Neural cell (in vitro differentiated cells): ENCODE measurements at regions not wholly inside any gene's neighbourhood (a gene's known extent, or its start where the extent isn't known, plus 50 kb on each side); places are given as distances from the start of the nearest gene placed in this dataset.

ENCODE experiments used
- H2AFZ ChIP-seq: fragments of 200-600, 300-800 bp; sonication (generic), shearing (Covaris generic); 2 replicates; pipeline ENCODE4 v1.6.0; 2014; ENCODE audit warnings: low read depth, mild to moderate bottlenecking, antibody characterized with exemption, low read length, moderate library complexity
- H3F3A ChIP-seq: fragments of 200-600 bp; shearing (Covaris generic); 2 replicates; pipeline ENCODE4 v1.6.1; 2016; ENCODE audit warnings: mild to moderate bottlenecking, moderate library complexity, mixed read lengths, antibody characterized with exemption, low read length; ENCODE audit not compliant: insufficient read depth, poor library complexity, severe bottlenecking
- H3K27ac ChIP-seq: fragments of 200-600, 300-800 bp; sonication (generic), shearing (Covaris generic); 2 replicates; pipeline ENCODE4 v1.5.1; 2014; ENCODE audit warnings: mild to moderate bottlenecking, low read length, moderate library complexity
- H3K27me3 ChIP-seq: fragments of 300-800, 200-600 bp; sonication (generic), shearing (Covaris generic); 2 replicates; pipeline ENCODE4 v1.6.0; 2014; ENCODE audit warnings: mild to moderate bottlenecking, low read depth, low read length, moderate library complexity; ENCODE audit not compliant: insufficient read depth
- H3K36me3 ChIP-seq: fragments of 300-800, 200-600 bp; sonication (generic), shearing (Covaris generic); 2 replicates; pipeline ENCODE4 v1.5.1; 2014; ENCODE audit warnings: mild to moderate bottlenecking, antibody characterized with exemption, low read length, moderate library complexity; ENCODE audit not compliant: insufficient read depth
- H3K4me2 ChIP-seq: fragments of 300-800, 200-600 bp; sonication (generic), shearing (Covaris generic); 2 replicates; pipeline ENCODE4 v1.6.0; 2014; ENCODE audit warnings: mild to moderate bottlenecking, low read length
- H3K4me3 ChIP-seq: fragments of 300-800, 200-600 bp; sonication (generic), shearing (Covaris generic); 2 replicates; pipeline ENCODE4 v1.5.1; 2014; ENCODE audit warnings: mild to moderate bottlenecking, low read length, moderate library complexity
- H3K79me2 ChIP-seq: fragments of 200-600 bp; shearing (Covaris generic); replicated peaks from 2 replicates; pipeline ENCODE4 v1.6.0; 2014; ENCODE audit warnings: mild to moderate bottlenecking, low read length, moderate library complexity; ENCODE audit not compliant: insufficient read depth
- H3K9ac ChIP-seq: fragments of 300-800, 200-600 bp; sonication (generic), shearing (Covaris generic); 2 replicates; pipeline ENCODE4 v1.6.1; 2016; ENCODE audit warnings: mild to moderate bottlenecking, low read length, mixed read lengths
- H3K9me2 ChIP-seq: fragments of 200-600 bp; shearing (Covaris generic); 2 replicates; pipeline ENCODE4 v1.6.1; 2016; ENCODE audit warnings: mild to moderate bottlenecking, low read length, mixed read lengths; ENCODE audit not compliant: insufficient read depth
- H3K9me3 ChIP-seq: fragments of 200-600, 300-800 bp; sonication (generic), shearing (Covaris generic); 2 replicates; pipeline ENCODE4 v1.6.1; 2016; ENCODE audit warnings: mild to moderate bottlenecking, mixed run types, low read length, moderate library complexity, mixed read lengths
- H4K20me1 ChIP-seq: fragments of 200-600 bp; shearing (Covaris generic); 2 replicates; pipeline ENCODE4 v1.6.1; 2016; ENCODE audit warnings: mild to moderate bottlenecking, mixed run types; ENCODE audit not compliant: insufficient read depth
- CTCF ChIP-seq: fragments of 450-650 bp; IDR thresholded peaks from 2 replicates; pipeline ENCODE4 v1.5.1; 2014; ENCODE audit warnings: antibody characterized with exemption, mild to moderate bottlenecking, moderate library complexity; ENCODE audit not compliant: poor library complexity, severe bottlenecking
- EP300 ChIP-seq: fragments of 450-650 bp; conservative IDR thresholded peaks from 2 replicates; pipeline ENCODE4 v1.6.1; 2014; ENCODE audit warnings: antibody characterized with exemption, mild to moderate bottlenecking, moderate library complexity; ENCODE audit not compliant: poor library complexity, severe bottlenecking
- EZH2 ChIP-seq: fragments of 200-600, 300-800 bp; shearing (Covaris generic), sonication (generic); IDR thresholded peaks from 2 replicates; pipeline ENCODE4 v1.6.1; 2014; ENCODE audit warnings: antibody characterized with exemption, low read length, borderline replicate concordance, mild to moderate bottlenecking; ENCODE audit not compliant: insufficient read depth, poor library complexity, severe bottlenecking
- MXI1 ChIP-seq: fragments of 450-650 bp; conservative IDR thresholded peaks from 2 replicates; pipeline ENCODE4 v1.6.1; 2014; ENCODE audit warnings: antibody characterized with exemption, mild to moderate bottlenecking; ENCODE audit not compliant: poor library complexity, severe bottlenecking
- POLR2AphosphoS5 ChIP-seq: IDR thresholded peaks from 2 replicates; pipeline ENCODE4 v1.6.1; 2012
- RAD21 ChIP-seq: fragments of 450-650 bp; conservative IDR thresholded peaks from 2 replicates; pipeline ENCODE4 v1.6.1; 2014; ENCODE audit warnings: antibody characterized with exemption, mild to moderate bottlenecking, moderate library complexity
- REST ChIP-seq: IDR thresholded peaks from 2 replicates; pipeline ENCODE4 v1.6.1; 2012; ENCODE audit warnings: borderline replicate concordance
- SMC3 ChIP-seq: fragments of 450-650 bp; conservative IDR thresholded peaks from 2 replicates; pipeline ENCODE4 v1.6.1; 2014; ENCODE audit warnings: antibody characterized with exemption, mild to moderate bottlenecking, moderate library complexity; ENCODE audit not compliant: poor library complexity
- TAF1 ChIP-seq: IDR thresholded peaks from 2 replicates; pipeline ENCODE4 v1.6.1; 2012; ENCODE audit warnings: low read depth

- Histone ChIP-seq H3K9ac (no peak overlapping the region), H3K36me3 (no peaks in the 10 kb centered on the region), H3K4me3 (no peak overlapping the region), H3K27me3 (no peaks in the 10 kb centered on the region), H3K4me2 (no peak overlapping the region), H2AFZ (no peak overlapping the region), H4K20me1 (no peaks in the 10 kb centered on the region), H3K9me2 (no peaks in the 10 kb centered on the region), H3K9me3 (no peaks in the 10 kb centered on the region), H3K27ac (no peak overlapping the region), H3K79me2 (no peaks in the 10 kb centered on the region), H3F3A (no peaks in the 10 kb centered on the region)
- TF ChIP-seq TAF1: no peak
- no peak for TF ChIP-seq EZH2
- TF ChIP-seq RAD21: no peak
- TF ChIP-seq CTCF: no peak
- TF ChIP-seq REST: no peak
- TF ChIP-seq EP300: no peak
- TF ChIP-seq SMC3: no peak
- TF ChIP-seq MXI1: no peak
- no peak for TF ChIP-seq POLR2AphosphoS5
These were observed 79.8 kb upstream of the PPARGC1A start for GRCh38 chr4:23969635-23970145.

GRCh38 chr4:23967281-23967680 is 77.4 kb upstream of the PPARGC1A start:
- H3K9me3 ChIP-seq: no peaks in the 10 kb centered on the region
- no peaks in the 10 kb centered on the region for H4K20me1 ChIP-seq
- no peak overlapping the region for H3K9ac ChIP-seq
- H3K27ac ChIP-seq: no peak overlapping the region
- no peaks in the 10 kb centered on the region for H3K9me2 ChIP-seq
- H3K79me2 ChIP-seq: no peaks in the 10 kb centered on the region
- H2AFZ ChIP-seq: no peak overlapping the region
- no peak overlapping the region for H3K4me2 ChIP-seq
- no peaks in the 10 kb centered on the region for H3K36me3 ChIP-seq
- H3F3A ChIP-seq: no peaks in the 10 kb centered on the region
- H3K27me3 ChIP-seq: no peaks in the 10 kb centered on the region
- H3K4me3 ChIP-seq: no peak overlapping the region
- no peak for TF ChIP-seq MXI1
- no peak for TF ChIP-seq EZH2
- no peak for TF ChIP-seq CTCF
- TF ChIP-seq RAD21: no peak
- no peak for TF ChIP-seq REST
